RWPE2 (cell line): ENCODE measurements at regions not wholly inside any gene's neighbourhood (a gene's known extent, or its start where the extent isn't known, plus 50 kb on each side); places are given as distances from the start of the nearest gene placed in this dataset.

Experiments used
- ATAC-seq: fragments of 200-7000 bp; cut with Tn5 transposase; 3 replicates; pipeline ENCODE4 v1.9.1; 2021; ENCODE audit warnings: low read depth
- DNase-seq: peaks from one replicate; pipeline ENCODE4 v3.0.0-alpha.2; 2020; ENCODE audit warnings: low spot score
- H3K27ac ChIP-seq: fragments of 450-650 bp; 2 replicates; pipeline ENCODE4 v1.5.1; 2017; ENCODE audit warnings: mild to moderate bottlenecking; ENCODE audit not compliant: poor library complexity, severe bottlenecking
- H3K27me3 ChIP-seq: fragments of 250-450 bp; sonication (Bioruptor Pico); 2 replicates; pipeline ENCODE4 v1.5.1; 2021; ENCODE audit warnings: mild to moderate bottlenecking, moderate library complexity; ENCODE audit not compliant: insufficient read depth, poor library complexity, severe bottlenecking
- H3K36me3 ChIP-seq: fragments of 250-450 bp; sonication (Bioruptor Pico); 2 replicates; pipeline ENCODE4 v1.5.1; 2020; ENCODE audit warnings: low read depth, mild to moderate bottlenecking, moderate library complexity
- H3K4me1 ChIP-seq: fragments of 250-450 bp; sonication (Bioruptor Pico); 2 replicates; pipeline ENCODE4 v1.5.1; 2021; ENCODE audit warnings: mild to moderate bottlenecking, moderate library complexity; ENCODE audit not compliant: insufficient read depth, poor library complexity, severe bottlenecking
- H3K4me3 ChIP-seq: fragments of 250-450 bp; sonication (Bioruptor Pico); 2 replicates; pipeline ENCODE4 v1.5.1; 2021; ENCODE audit warnings: mild to moderate bottlenecking, moderate library complexity; ENCODE audit not compliant: severe bottlenecking
- H3K9me3 ChIP-seq: fragments of 250-450 bp; sonication (Bioruptor Pico); 2 replicates; pipeline ENCODE4 v1.5.1; 2021; ENCODE audit warnings: mild to moderate bottlenecking, moderate library complexity; ENCODE audit not compliant: severe bottlenecking
- TF ChIP-seq, protein P1 (sequence below): fragments of 450-650 bp; IDR thresholded peaks from one replicate; pipeline ENCODE4 v1.5.1; 2017; ENCODE audit warnings: mild to moderate bottlenecking, moderate library complexity; ENCODE audit not compliant: poor library complexity, severe bottlenecking

DNA sequence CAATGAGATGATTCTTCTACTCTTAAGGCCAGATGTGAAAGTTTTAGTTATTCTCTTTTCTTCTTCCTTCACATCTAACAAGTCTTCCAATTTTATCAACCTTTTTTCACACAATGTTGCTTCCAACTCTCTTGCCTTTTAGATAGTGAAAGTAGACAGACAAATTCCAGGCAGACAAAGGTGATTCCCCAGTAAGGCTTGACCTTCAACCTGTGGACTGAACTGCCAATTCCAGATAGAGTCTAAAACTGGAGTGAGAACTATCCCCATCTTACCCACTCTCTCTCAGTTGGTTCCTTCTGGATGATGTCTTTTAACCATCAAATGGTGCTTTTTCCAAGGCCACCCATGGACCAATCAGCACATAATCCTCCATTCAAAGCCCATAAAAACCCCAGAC, 159.0 kb downstream of the NSUN3 start:
- DNase-seq (no peak), ATAC-seq (no peak)
- no peak overlapping the region for H3K4me3 ChIP-seq
- H3K4me1 ChIP-seq, result peaks cover 16% of the 10 kb centered on the region
- H3K27me3 ChIP-seq, result no peaks in the 10 kb centered on the region
- no peak overlapping the region for H3K27ac ChIP-seq
- H3K36me3 ChIP-seq, result no peaks in the 10 kb centered on the region
- TF ChIP-seq, protein P1, sequence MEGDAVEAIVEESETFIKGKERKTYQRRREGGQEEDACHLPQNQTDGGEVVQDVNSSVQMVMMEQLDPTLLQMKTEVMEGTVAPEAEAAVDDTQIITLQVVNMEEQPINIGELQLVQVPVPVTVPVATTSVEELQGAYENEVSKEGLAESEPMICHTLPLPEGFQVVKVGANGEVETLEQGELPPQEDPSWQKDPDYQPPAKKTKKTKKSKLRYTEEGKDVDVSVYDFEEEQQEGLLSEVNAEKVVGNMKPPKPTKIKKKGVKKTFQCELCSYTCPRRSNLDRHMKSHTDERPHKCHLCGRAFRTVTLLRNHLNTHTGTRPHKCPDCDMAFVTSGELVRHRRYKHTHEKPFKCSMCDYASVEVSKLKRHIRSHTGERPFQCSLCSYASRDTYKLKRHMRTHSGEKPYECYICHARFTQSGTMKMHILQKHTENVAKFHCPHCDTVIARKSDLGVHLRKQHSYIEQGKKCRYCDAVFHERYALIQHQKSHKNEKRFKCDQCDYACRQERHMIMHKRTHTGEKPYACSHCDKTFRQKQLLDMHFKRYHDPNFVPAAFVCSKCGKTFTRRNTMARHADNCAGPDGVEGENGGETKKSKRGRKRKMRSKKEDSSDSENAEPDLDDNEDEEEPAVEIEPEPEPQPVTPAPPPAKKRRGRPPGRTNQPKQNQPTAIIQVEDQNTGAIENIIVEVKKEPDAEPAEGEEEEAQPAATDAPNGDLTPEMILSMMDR, result no peak
- H3K9me3 ChIP-seq, result no peaks in the 10 kb centered on the region

DNA sequence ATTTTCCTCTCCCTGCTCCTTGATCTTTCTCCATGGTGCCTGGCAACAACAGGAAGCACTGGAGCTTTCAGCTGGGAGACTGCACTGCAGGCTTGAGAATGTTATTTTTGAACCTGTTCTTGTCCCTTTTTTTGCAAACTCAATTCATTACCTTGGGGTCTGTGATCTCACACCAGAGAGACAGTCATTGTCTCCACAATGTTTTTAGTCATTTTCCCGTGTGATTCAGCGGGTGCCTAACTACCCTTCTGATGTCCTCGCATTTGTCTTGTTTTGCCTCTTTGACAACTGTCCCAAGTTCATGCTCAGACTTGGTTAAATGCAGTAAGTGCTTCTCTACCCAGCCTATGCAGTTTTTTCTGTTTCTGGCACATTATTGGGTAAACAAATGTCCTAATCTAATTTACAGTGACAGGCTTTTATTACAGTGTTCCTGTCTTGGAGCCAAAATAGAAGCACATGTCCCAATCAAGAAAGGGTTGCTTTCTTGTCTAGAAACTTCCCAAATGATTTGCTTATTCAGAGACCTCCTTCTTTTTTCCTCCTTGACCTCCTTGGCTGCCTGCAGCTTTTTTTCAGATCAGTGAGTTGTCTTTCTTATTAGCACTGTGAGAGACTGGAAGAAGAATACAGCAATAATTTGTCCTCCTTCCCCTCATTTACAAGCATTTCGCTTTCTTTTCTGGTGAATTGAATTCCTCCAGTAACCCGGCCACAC, 162.4 kb downstream of the NSUN3 start:
- DNase-seq (no peak), ATAC-seq (no peak)
- H3K27me3 ChIP-seq, result no peaks in the 10 kb centered on the region
- no peak overlapping the region for H3K4me3 ChIP-seq
- peak overlapping the region; percentile 32 for H3K27ac ChIP-seq
- H3K4me1 ChIP-seq, result peaks cover 16% of the 10 kb centered on the region
- H3K9me3 ChIP-seq, result no peaks in the 10 kb centered on the region
- TF ChIP-seq, protein P1, result no peak
- no peaks in the 10 kb centered on the region for H3K36me3 ChIP-seq

DNA sequence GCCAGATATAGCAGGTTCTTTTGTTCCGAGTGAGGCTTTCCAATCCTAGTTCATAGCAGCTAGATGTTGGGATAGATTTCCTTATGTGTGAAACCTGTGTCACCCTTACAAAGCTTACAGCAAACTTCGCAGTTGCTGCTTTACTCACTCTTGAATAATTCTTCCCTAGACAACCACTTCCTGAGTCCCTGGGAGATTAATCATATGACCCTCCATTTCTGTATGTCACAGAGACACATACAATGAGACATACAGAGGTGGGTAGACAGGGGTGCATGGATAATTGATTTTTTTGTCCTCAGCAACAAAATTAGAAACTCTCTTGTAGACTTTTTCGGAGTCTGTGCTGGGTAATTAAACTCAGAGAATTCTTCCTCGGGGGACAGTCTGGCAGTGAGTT, 163.2 kb downstream of the NSUN3 start:
- Histone ChIP-seq H3K9me3 (no peaks in the 10 kb centered on the region), H3K36me3 (no peaks in the 10 kb centered on the region), H3K27me3 (no peaks in the 10 kb centered on the region), H3K27ac (peak overlapping the region; percentile 32), H3K4me1 (peaks cover 16% of the 10 kb centered on the region), H3K4me3 (no peak overlapping the region)
- DNase-seq (no peak), ATAC-seq (peak; percentile 91)
- TF ChIP-seq, protein P1, result no peak

DNA sequence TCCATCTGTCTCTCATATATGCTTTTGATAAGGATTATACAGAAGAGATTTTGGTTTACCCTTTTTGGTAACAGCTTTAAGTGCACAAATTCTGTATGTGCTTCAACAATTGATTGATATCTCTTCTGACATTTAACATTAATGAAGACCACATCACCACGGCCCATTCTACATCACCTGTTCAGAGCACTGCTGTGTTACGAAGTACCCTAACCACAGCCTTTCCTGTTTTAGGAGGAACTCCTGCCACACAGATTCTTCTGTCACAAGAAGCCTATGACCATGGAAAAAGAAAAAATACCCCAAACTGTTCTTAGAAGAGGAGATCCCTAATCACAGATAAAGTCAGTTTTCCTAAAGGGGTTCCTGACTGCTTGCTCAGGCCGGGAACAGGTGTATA, 170.1 kb downstream of the NSUN3 start:
- Histone ChIP-seq H3K27ac (no peak overlapping the region), H3K4me3 (no peak overlapping the region), H3K27me3 (no peaks in the 10 kb centered on the region), H3K4me1 (no peaks in the 10 kb centered on the region), H3K9me3 (no peaks in the 10 kb centered on the region), H3K36me3 (no peaks in the 10 kb centered on the region)
- no peak for ATAC-seq
- TF ChIP-seq, protein P1, result no peak
- no peak for DNase-seq

DNA sequence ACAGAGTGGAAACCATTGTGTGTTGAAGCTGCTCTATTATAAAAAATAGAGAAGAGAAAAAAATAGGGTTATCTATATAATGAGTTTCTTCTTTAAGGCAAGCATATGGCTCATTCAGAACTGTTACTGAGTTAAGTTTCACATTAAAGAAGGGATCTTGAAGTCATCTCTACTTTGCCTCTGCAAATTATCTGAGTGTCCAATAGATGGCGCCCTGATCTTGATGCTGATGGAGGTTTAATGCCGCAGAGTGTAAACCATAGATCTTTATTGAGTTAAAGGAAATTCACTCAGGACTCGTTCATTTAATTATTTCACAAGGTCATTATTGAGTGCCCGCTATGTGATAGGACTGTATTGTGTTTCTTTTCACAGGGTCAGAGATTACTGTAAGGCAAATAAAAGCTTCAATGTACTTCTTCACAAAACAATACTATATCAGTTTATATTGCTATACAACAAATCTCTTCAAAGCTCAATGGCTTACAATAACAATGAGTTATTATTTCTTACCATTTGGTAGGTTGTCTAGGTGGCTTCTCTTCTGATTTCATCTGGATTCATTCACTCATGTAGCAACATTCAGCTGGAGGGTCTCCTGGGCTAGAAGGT, 171.4 kb downstream of the NSUN3 start:
- Histone ChIP-seq H3K27me3 (no peaks in the 10 kb centered on the region), H3K36me3 (no peaks in the 10 kb centered on the region), H3K27ac (no peak overlapping the region), H3K9me3 (no peaks in the 10 kb centered on the region), H3K4me1 (no peaks in the 10 kb centered on the region), H3K4me3 (no peak overlapping the region)
- DNase-seq (no peak), ATAC-seq (peak; percentile 48; the same call in 1 of the 3 replicates)
- TF ChIP-seq, protein P1, result peak; percentile 78
